Muscle layer of colon (tissue), 2 donors: ENCODE measurements at regions not wholly inside any gene's neighbourhood (a gene's known extent, or its start where the extent isn't known, plus 50 kb on each side); places are given as distances from the start of the nearest gene placed in this dataset.

Source experiments
- H3K27ac ChIP-seq: one replicate; pipeline ENCODE4 v1.7.0; 2013; ENCODE audit warnings: low read depth, mild to moderate bottlenecking, low read length, moderate library complexity
- H3K27me3 ChIP-seq, 2 donors: one replicate each; pipeline ENCODE4 v1.7.0; 2013; ENCODE audit warnings: low read length in 2 of 2, mild to moderate bottlenecking in 2 of 2; ENCODE audit not compliant: insufficient read depth in 2 of 2, control insufficient read depth in 1 of 2
- H3K36me3 ChIP-seq: one replicate; pipeline ENCODE4 v1.7.0; 2013; ENCODE audit warnings: mild to moderate bottlenecking, low read length; ENCODE audit not compliant: insufficient read depth
- H3K4me1 ChIP-seq: one replicate; pipeline ENCODE4 v1.7.0; 2013; ENCODE audit warnings: mild to moderate bottlenecking, low read length; ENCODE audit not compliant: insufficient read depth
- H3K4me3 ChIP-seq, 2 donors: one replicate each; pipeline ENCODE4 v1.7.0; 2013; ENCODE audit warnings: low read length in 2 of 2, low read depth in 1 of 2, mild to moderate bottlenecking in 1 of 2, moderate library complexity in 1 of 2
- H3K9ac ChIP-seq: one replicate; pipeline ENCODE4 v1.7.0; 2013; ENCODE audit warnings: low read length
- H3K9me3 ChIP-seq: one replicate; pipeline ENCODE4 v1.7.0; 2013; ENCODE audit warnings: mild to moderate bottlenecking, low read length
- donor health status: abdominal sarcoma.
- donor health status: Adenocarcinoma of cecum.

DNA sequence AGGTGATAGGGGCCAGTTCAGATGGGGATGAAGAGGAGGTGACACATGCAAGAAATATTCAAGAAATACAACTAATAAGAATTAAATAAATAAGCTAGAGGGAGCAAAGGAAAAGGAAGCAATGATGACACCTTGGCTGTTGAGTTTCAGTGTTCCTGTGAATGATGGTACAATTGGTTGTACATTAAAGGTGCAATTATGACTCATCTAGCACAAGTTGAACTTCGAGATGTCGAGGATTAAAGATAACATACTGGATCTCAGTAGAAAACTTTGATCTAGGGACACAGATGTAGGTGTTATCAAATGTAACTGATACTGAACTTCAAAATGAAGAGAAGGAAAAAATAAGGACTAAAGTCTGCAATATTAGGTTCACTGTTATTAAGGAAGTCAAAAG lies 760.6 kb upstream of the CHAC2 start:
- H3K36me3 ChIP-seq, result no peaks in the 10 kb centered on the region
- H3K27me3 ChIP-seq, result no peaks in the 10 kb centered on the region
- H3K27ac ChIP-seq, result no peak overlapping the region
- H3K4me3 ChIP-seq, result no peak overlapping the region
- H3K9me3 ChIP-seq, result no peaks in the 10 kb centered on the region
- no peaks in the 10 kb centered on the region for H3K4me1 ChIP-seq
- no peak overlapping the region for H3K9ac ChIP-seq

- H3K36me3 ChIP-seq, result no peaks in the 10 kb centered on the region
- H3K4me1 ChIP-seq, result no peaks in the 10 kb centered on the region
- H3K27ac ChIP-seq, result no peak overlapping the region
- no peak overlapping the region for H3K4me3 ChIP-seq
- H3K9ac ChIP-seq, result no peak overlapping the region
- no peaks in the 10 kb centered on the region for H3K27me3 ChIP-seq
- no peaks in the 10 kb centered on the region for H3K9me3 ChIP-seq
Observed at GRCh38 chr2:53004413-53004812, 763.2 kb upstream of the CHAC2 start.

- Histone ChIP-seq H3K27me3 (no peaks in the 10 kb centered on the region), H3K36me3 (no peaks in the 10 kb centered on the region), H3K27ac (no peak overlapping the region), H3K9ac (no peak overlapping the region), H3K4me1 (no peaks in the 10 kb centered on the region), H3K9me3 (no peaks in the 10 kb centered on the region), H3K4me3 (no peak overlapping the region)
Observed at GRCh38 chr2:52995424-52995823, 772.2 kb upstream of the CHAC2 start.

DNA sequence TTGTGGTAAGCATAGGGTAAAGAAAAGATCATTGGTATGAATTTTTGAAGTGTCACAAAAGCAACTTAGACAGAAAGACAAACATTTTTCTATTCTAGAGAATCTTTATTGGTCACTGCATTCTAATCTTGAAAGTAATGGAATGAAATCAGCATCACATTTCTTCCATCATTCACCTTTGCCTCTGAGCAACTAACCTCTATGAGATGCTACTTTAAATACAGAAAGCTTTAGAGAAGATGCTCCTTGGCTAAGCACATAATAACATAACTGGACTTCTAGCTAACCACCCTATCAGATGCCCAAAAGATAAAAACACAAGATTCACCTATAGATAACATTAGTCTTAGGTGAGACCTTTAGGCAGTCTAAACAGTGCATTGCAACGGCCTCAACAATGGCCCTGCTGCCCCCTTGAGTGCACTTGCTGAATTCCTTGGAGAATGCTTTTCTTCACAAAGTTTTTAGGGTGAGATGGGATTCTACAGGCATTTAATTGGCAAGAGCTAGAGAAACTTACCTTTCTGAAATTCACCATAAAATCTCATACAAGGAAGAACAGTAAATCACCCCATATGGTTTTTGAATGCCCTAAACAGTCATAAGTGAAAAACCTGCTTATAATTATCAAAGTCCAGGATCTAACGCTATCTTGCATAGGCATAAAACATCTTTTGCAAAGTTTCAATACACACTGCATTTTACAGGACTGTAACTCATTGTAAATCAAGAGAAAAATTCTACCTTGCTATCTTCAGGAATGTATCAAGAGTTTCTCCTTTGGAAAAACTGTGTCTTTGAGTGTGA lies 791.3 kb upstream of the CHAC2 start:
- H3K36me3 ChIP-seq, result no peaks in the 10 kb centered on the region
- no peak overlapping the region for H3K4me3 ChIP-seq
- no peak overlapping the region for H3K9ac ChIP-seq
- no peaks in the 10 kb centered on the region for H3K9me3 ChIP-seq
- no peaks in the 10 kb centered on the region for H3K4me1 ChIP-seq
- no peak overlapping the region for H3K27ac ChIP-seq
- H3K27me3 ChIP-seq, result no peaks in the 10 kb centered on the region

DNA sequence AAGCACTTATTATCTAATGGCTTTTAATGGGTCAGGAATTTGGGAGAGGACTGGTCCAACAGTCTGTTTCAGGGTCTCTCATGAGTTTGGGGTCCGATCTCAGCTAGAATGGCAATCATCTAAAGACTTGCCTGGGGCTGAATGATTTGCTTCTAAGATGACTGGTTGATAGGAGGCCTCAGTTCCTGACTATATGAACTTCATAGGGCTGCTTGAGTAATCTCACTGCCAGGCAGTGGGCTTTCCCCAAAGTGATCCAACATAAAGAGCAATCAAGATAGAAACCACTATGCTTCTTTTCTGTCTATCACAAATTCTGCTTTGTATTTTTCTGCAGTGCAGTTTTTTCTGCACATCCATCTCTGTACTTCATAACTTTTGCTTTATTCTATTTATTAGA lies 793.5 kb upstream of the CHAC2 start:
- Histone ChIP-seq H3K4me1 (no peaks in the 10 kb centered on the region), H3K27me3 (no peaks in the 10 kb centered on the region), H3K27ac (no peak overlapping the region), H3K4me3 (no peak overlapping the region), H3K36me3 (no peaks in the 10 kb centered on the region), H3K9me3 (no peaks in the 10 kb centered on the region), H3K9ac (no peak overlapping the region)

DNA sequence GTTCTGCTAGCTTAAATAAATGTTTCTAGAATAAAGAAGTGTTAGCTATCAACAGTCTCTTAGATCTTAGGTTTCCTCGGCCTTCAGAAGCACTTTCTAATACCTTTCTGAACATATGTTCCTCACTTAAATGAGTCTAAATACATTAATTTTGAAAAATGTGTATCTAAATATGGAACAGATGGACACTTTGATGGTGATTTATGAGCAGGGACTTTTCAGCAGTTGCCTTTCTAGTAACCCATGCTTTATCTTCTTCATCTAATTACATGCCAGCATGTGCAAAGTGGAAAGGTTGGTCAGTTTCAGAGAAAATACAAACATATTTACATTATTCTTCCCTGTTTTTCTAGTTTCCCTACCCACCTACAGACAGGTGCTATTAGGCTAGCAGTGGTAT lies 797.0 kb upstream of the CHAC2 start:
- Histone ChIP-seq H3K36me3 (no peaks in the 10 kb centered on the region), H3K9me3 (no peaks in the 10 kb centered on the region), H3K4me1 (no peaks in the 10 kb centered on the region), H3K4me3 (no peak overlapping the region), H3K9ac (no peak overlapping the region), H3K27me3 (no peaks in the 10 kb centered on the region), H3K27ac (no peak overlapping the region)

- no peaks in the 10 kb centered on the region for H3K36me3 ChIP-seq
- H3K27ac ChIP-seq, result no peak overlapping the region
- no peak overlapping the region for H3K4me3 ChIP-seq
- H3K4me1 ChIP-seq, result no peaks in the 10 kb centered on the region
- no peak overlapping the region for H3K9ac ChIP-seq
- H3K27me3 ChIP-seq, result no peaks in the 10 kb centered on the region
- H3K9me3 ChIP-seq, result no peaks in the 10 kb centered on the region
Observed at GRCh38 chr2:52968043-52968442, 799.6 kb upstream of the CHAC2 start.

GRCh38 chr2:52964916-52965530 lies 802.6 kb upstream of the CHAC2 start:
- no peaks in the 10 kb centered on the region for H3K36me3 ChIP-seq
- H3K4me1 ChIP-seq, result no peaks in the 10 kb centered on the region
- no peak overlapping the region for H3K27ac ChIP-seq
- no peaks in the 10 kb centered on the region for H3K9me3 ChIP-seq
- H3K9ac ChIP-seq, result no peak overlapping the region
- no peaks in the 10 kb centered on the region for H3K27me3 ChIP-seq
- no peak overlapping the region for H3K4me3 ChIP-seq

DNA sequence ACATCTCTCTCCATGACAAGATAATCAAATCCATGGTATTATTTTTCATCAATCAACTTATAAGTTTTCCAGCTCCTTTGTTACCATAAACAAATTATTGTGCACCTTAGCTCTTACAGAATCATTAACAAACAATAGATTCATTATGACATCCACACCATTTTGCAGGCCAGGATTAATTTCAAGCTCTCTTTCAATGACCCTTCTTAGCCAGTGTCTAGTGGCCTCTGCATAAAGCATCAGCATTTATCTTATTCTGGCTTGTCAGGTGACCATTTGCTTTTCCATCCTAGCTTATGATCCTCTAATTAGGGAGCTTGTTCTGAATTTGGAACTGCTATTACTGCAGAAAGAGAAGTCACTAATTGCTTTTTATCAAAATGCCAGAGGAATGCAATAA lies 806.2 kb upstream of the CHAC2 start:
- H3K4me1 ChIP-seq, result no peaks in the 10 kb centered on the region
- H3K27me3 ChIP-seq, result no peaks in the 10 kb centered on the region
- H3K36me3 ChIP-seq, result no peaks in the 10 kb centered on the region
- H3K9me3 ChIP-seq, result no peaks in the 10 kb centered on the region
- H3K4me3 ChIP-seq, result no peak overlapping the region
- H3K9ac ChIP-seq, result no peak overlapping the region
- H3K27ac ChIP-seq, result no peak overlapping the region

GRCh38 chr2:52960881-52961280 lies 806.7 kb upstream of the CHAC2 start:
- H3K4me3 ChIP-seq, result no peak overlapping the region
- H3K9ac ChIP-seq, result no peak overlapping the region
- no peak overlapping the region for H3K27ac ChIP-seq
- H3K4me1 ChIP-seq, result no peaks in the 10 kb centered on the region
- H3K27me3 ChIP-seq, result no peaks in the 10 kb centered on the region
- H3K9me3 ChIP-seq, result no peaks in the 10 kb centered on the region
- no peaks in the 10 kb centered on the region for H3K36me3 ChIP-seq

GRCh38 chr2:52959801-52960200 lies 807.8 kb upstream of the CHAC2 start:
- H3K4me1 ChIP-seq, result no peaks in the 10 kb centered on the region
- H3K27me3 ChIP-seq, result no peaks in the 10 kb centered on the region
- no peaks in the 10 kb centered on the region for H3K9me3 ChIP-seq
- H3K27ac ChIP-seq, result no peak overlapping the region
- no peak overlapping the region for H3K4me3 ChIP-seq
- no peaks in the 10 kb centered on the region for H3K36me3 ChIP-seq
- no peak overlapping the region for H3K9ac ChIP-seq

- H3K27me3 ChIP-seq, result no peaks in the 10 kb centered on the region
- no peak overlapping the region for H3K4me3 ChIP-seq
- H3K9ac ChIP-seq, result no peak overlapping the region
- no peaks in the 10 kb centered on the region for H3K9me3 ChIP-seq
- H3K27ac ChIP-seq, result no peak overlapping the region
- no peaks in the 10 kb centered on the region for H3K4me1 ChIP-seq
- no peaks in the 10 kb centered on the region for H3K36me3 ChIP-seq
Observed at GRCh38 chr2:52956766-52957165, 810.8 kb upstream of the CHAC2 start.
